GM21447 (cell line): ENCODE measurements at regions not wholly inside any gene's neighbourhood (a gene's known extent, or its start where the extent isn't known, plus 50 kb on each side); places are given as distances from the start of the nearest gene placed in this dataset.
"Not testable (repeated sequence)": the region's sequence is repeated elsewhere in the genome, so short reads cannot be mapped to it uniquely, and the experiment has no call there.

Source experiments
- ATAC-seq: cut with Tn5 transposase; IDR thresholded peaks from one replicate; pipeline ENCODE4 v1.9.1; 2021; ENCODE audit not compliant: unreplicated experiment

GRCh38 chr4:57726154-57726553 lies 616.0 kb upstream of the IGFBP7 start:
- no peak for ATAC-seq

- no peak for ATAC-seq
Observed at GRCh38 chr4:57719456-57719855, 609.3 kb upstream of the IGFBP7 start.

- not testable (repeated sequence) for ATAC-seq
Observed at GRCh38 chr4:57714313-57714712, 604.1 kb upstream of the IGFBP7 start.

GRCh38 chr4:57710053-57710452 lies 599.9 kb upstream of the IGFBP7 start:
- no peak for ATAC-seq

- ATAC-seq: no peak
Observed at GRCh38 chr4:57691370-57691769, 581.2 kb upstream of the IGFBP7 start.

- ATAC-seq: no peak
Observed at GRCh38 chr4:57689693-57690205, 579.6 kb upstream of the IGFBP7 start.

GRCh38 chr4:57682275-57682674 lies 572.1 kb upstream of the IGFBP7 start:
- ATAC-seq: no peak

- no peak for ATAC-seq
Observed at GRCh38 chr4:57679969-57680368, 569.8 kb upstream of the IGFBP7 start.

GRCh38 chr4:57676394-57676793 lies 566.2 kb upstream of the IGFBP7 start:
- ATAC-seq: no peak

- ATAC-seq: no peak
Observed at GRCh38 chr4:57672846-57673433, 562.8 kb upstream of the IGFBP7 start.

- no peak for ATAC-seq
Observed at GRCh38 chr4:57668621-57669020, 558.4 kb upstream of the IGFBP7 start.

GRCh38 chr4:57665806-57666205 lies 555.6 kb upstream of the IGFBP7 start:
- no peak for ATAC-seq

GRCh38 chr4:57661517-57662090 lies 551.4 kb upstream of the IGFBP7 start:
- no peak for ATAC-seq

- no peak for ATAC-seq
Observed at GRCh38 chr4:57658673-57659072, 548.5 kb upstream of the IGFBP7 start.

GRCh38 chr4:57658188-57658587 lies 548.0 kb upstream of the IGFBP7 start:
- no peak for ATAC-seq

GRCh38 chr4:57655342-57655741 lies 545.2 kb upstream of the IGFBP7 start:
- ATAC-seq: no peak

- ATAC-seq: no peak
Observed at GRCh38 chr4:57652779-57653178, 542.6 kb upstream of the IGFBP7 start.

- ATAC-seq: no peak
Observed at GRCh38 chr4:57640391-57641100, 530.4 kb upstream of the IGFBP7 start.

- no peak for ATAC-seq
Observed at GRCh38 chr4:57639561-57640382, 529.6 kb upstream of the IGFBP7 start.

GRCh38 chr4:57635910-57636309 lies 525.7 kb upstream of the IGFBP7 start:
- ATAC-seq: no peak

- ATAC-seq: no peak
Observed at GRCh38 chr4:57633212-57633859, 523.2 kb upstream of the IGFBP7 start.
